ENCODE measurements at regions not wholly inside any gene's neighbourhood (a gene's known extent, or its start where the extent isn't known, plus 50 kb on each side); places are given as distances from the start of the nearest gene placed in this dataset.

DNA sequence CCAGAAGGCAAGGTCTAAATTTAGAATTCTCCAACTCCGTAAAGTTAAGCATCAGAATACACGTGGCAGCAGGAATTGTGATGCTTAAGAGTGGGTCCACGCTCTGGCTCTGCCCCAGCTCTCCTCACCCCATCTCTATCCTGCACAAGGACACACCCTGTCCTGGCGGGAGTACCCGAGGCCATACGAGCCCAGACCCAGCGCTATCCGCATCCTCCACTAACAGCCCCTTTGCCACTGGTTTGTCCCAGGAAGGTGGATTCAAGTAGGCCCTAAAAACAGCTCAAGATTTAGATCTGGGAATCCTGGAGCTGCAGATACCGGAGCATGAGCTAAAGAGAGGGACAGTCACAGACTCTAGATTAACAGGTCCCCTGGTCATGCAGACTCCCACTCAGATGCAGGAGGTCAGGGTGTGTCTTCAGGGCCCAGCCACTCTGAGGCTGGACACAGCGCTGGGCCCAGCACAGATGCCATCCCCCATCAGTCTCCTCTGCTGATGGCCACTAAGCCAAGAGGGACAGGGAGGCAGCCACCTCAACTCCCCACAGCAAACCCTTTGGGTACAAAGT lies 393.3 kb downstream of the NPHP4 start:
- TF ChIP-seq CBFB (IDR thresholded peaks at IDR 0.05; ENCODE audit: low read depth) (no peak), EP300 (IDR thresholded peaks at IDR 0.05; ENCODE audit: borderline replicate concordance in 1 of 2, control insufficient read depth in 1 of 2, low read depth in 2 of 2, low read length in 2 of 2) (no peak), NFYB (IDR thresholded peaks at IDR 0.05; ENCODE audit: insufficient read depth, low read depth, low read length) (no peak), GABPA (IDR thresholded peaks at IDR 0.05; ENCODE audit: low read depth) (no peak), POLR2A (IDR thresholded peaks at IDR 0.05; ENCODE audit: low read depth, low read length) (no peak), TAF1 (IDR thresholded peaks at IDR 0.05; ENCODE audit: borderline replicate concordance, low read depth, low read length) (no peak), SP1 (IDR thresholded peaks at IDR 0.05; ENCODE audit: low read depth, low read length) (no peak), POLR2AphosphoS5 (IDR thresholded peaks at IDR 0.05; ENCODE audit: low read length) (no peak)
- TF ChIP-seq, protein P1, sequence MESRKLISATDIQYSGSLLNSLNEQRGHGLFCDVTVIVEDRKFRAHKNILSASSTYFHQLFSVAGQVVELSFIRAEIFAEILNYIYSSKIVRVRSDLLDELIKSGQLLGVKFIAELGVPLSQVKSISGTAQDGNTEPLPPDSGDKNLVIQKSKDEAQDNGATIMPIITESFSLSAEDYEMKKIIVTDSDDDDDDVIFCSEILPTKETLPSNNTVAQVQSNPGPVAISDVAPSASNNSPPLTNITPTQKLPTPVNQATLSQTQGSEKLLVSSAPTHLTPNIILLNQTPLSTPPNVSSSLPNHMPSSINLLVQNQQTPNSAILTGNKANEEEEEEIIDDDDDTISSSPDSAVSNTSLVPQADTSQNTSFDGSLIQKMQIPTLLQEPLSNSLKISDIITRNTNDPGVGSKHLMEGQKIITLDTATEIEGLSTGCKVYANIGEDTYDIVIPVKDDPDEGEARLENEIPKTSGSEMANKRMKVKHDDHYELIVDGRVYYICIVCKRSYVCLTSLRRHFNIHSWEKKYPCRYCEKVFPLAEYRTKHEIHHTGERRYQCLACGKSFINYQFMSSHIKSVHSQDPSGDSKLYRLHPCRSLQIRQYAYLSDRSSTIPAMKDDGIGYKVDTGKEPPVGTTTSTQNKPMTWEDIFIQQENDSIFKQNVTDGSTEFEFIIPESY (IDR thresholded peaks at IDR 0.05) = no peak
- TF ChIP-seq, protein P2, sequence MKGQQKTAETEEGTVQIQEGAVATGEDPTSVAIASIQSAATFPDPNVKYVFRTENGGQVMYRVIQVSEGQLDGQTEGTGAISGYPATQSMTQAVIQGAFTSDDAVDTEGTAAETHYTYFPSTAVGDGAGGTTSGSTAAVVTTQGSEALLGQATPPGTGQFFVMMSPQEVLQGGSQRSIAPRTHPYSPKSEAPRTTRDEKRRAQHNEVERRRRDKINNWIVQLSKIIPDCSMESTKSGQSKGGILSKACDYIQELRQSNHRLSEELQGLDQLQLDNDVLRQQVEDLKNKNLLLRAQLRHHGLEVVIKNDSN (IDR thresholded peaks at IDR 0.05; ENCODE audit: borderline replicate concordance, extremely low read length, insufficient read depth, low read depth, low read length) = no peak
- TF ChIP-seq, protein P3, sequence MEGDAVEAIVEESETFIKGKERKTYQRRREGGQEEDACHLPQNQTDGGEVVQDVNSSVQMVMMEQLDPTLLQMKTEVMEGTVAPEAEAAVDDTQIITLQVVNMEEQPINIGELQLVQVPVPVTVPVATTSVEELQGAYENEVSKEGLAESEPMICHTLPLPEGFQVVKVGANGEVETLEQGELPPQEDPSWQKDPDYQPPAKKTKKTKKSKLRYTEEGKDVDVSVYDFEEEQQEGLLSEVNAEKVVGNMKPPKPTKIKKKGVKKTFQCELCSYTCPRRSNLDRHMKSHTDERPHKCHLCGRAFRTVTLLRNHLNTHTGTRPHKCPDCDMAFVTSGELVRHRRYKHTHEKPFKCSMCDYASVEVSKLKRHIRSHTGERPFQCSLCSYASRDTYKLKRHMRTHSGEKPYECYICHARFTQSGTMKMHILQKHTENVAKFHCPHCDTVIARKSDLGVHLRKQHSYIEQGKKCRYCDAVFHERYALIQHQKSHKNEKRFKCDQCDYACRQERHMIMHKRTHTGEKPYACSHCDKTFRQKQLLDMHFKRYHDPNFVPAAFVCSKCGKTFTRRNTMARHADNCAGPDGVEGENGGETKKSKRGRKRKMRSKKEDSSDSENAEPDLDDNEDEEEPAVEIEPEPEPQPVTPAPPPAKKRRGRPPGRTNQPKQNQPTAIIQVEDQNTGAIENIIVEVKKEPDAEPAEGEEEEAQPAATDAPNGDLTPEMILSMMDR (IDR thresholded peaks at IDR 0.05 in 2 of 3, conservative IDR thresholded peaks at IDR 0.05 in 1 of 3; ENCODE audit: control insufficient read depth in 2 of 3, extremely low read depth in 1 of 3, insufficient read depth in 1 of 3, low read depth in 3 of 3, low read length in 3 of 3) = no peak
- TF ChIP-seq, protein P4, sequence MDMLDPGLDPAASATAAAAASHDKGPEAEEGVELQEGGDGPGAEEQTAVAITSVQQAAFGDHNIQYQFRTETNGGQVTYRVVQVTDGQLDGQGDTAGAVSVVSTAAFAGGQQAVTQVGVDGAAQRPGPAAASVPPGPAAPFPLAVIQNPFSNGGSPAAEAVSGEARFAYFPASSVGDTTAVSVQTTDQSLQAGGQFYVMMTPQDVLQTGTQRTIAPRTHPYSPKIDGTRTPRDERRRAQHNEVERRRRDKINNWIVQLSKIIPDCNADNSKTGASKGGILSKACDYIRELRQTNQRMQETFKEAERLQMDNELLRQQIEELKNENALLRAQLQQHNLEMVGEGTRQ (IDR thresholded peaks at IDR 0.05; ENCODE audit: borderline replicate concordance, low read depth, low read length) = no peak
- TF ChIP-seq, protein P5, sequence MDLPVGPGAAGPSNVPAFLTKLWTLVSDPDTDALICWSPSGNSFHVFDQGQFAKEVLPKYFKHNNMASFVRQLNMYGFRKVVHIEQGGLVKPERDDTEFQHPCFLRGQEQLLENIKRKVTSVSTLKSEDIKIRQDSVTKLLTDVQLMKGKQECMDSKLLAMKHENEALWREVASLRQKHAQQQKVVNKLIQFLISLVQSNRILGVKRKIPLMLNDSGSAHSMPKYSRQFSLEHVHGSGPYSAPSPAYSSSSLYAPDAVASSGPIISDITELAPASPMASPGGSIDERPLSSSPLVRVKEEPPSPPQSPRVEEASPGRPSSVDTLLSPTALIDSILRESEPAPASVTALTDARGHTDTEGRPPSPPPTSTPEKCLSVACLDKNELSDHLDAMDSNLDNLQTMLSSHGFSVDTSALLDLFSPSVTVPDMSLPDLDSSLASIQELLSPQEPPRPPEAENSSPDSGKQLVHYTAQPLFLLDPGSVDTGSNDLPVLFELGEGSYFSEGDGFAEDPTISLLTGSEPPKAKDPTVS (IDR thresholded peaks at IDR 0.05; ENCODE audit: low read depth, low read length) = no peak
